Ovary (tissue), 3 donors: ENCODE measurements at regions not wholly inside any gene's neighbourhood (a gene's known extent, or its start where the extent isn't known, plus 50 kb on each side); places are given as distances from the start of the nearest gene placed in this dataset.

Experiments
- CTCF ChIP-seq, 3 donors: fragments of 450-650 bp in 2 of 3; fragments of 200-600 bp in 1 of 3; IDR thresholded peaks; one replicate each; pipeline versions ENCODE4 v1.5.1 to v1.8.0; 2016 to 2022; ENCODE audit warnings: antibody characterized with exemption in 3 of 3, mild to moderate bottlenecking in 1 of 3
- EP300 ChIP-seq: sonication (generic); formaldehyde crosslinking; IDR thresholded peaks from one replicate; pipeline ENCODE4 v1.6.1; 2017; ENCODE audit warnings: antibody characterized with exemption
- POLR2A ChIP-seq: fragments of 450-650 bp; IDR thresholded peaks from one replicate; pipeline ENCODE4 v1.6.1; 2017; ENCODE audit warnings: antibody characterized with exemption, mild to moderate bottlenecking, moderate library complexity
- donor health status: DM: no; HTN: no; CAD: no.

- TF ChIP-seq CTCF (IDR thresholded peaks at IDR 0.05) (no peak), POLR2A (no peak), EP300 (no peak)
Measured at GRCh38 chr1:38111589-38111988, 65.0 kb upstream of the POU3F1 start.
